HL-60 (cell line): ENCODE measurements at regions not wholly inside any gene's neighbourhood (a gene's known extent, or its start where the extent isn't known, plus 50 kb on each side); places are given as distances from the start of the nearest gene placed in this dataset.

Source experiments
- DNase-seq, 2 experiments: peaks; one replicate each; pipeline ENCODE4 v3.0.0-alpha.2; 2010 to 2020; ENCODE audit warnings: low read depth in 1 of 2, low spot score in 1 of 2
- H3K27ac ChIP-seq: fragments of 250-450 bp; sonication (Bioruptor Pico); replicated peaks from 2 replicates; pipeline ENCODE4 v1.5.1; 2020; ENCODE audit warnings: mild to moderate bottlenecking, moderate library complexity
- H3K27me3 ChIP-seq: fragments of 250-450 bp; sonication (Bioruptor Pico); 2 replicates; pipeline ENCODE4 v1.5.1; 2021; ENCODE audit warnings: mild to moderate bottlenecking, moderate library complexity; ENCODE audit not compliant: insufficient read depth, poor library complexity, severe bottlenecking
- H3K4me3 ChIP-seq: replicated peaks from 2 replicates; pipeline ENCODE4 v1.5.1; 2011; ENCODE audit warnings: mild to moderate bottlenecking, control low read depth, low read length; ENCODE audit not compliant: insufficient read depth
- GABPA ChIP-seq: IDR thresholded peaks from 2 replicates; pipeline ENCODE4 v1.6.1; 2012; ENCODE audit warnings: low read depth
- POLR2AphosphoS5 ChIP-seq: IDR thresholded peaks from 2 replicates; pipeline ENCODE4 v1.6.1; 2012; ENCODE audit warnings: low read depth
- SPI1 ChIP-seq: IDR thresholded peaks from 2 replicates; pipeline ENCODE4 v1.6.1; 2012; ENCODE audit warnings: low read depth, mild to moderate bottlenecking, borderline replicate concordance
- TF ChIP-seq, protein P1 (sequence below): IDR thresholded peaks from one replicate; pipeline ENCODE4 v1.5.1; 2011; ENCODE audit warnings: low read length, control low read depth, inconsistent platforms; ENCODE audit not compliant: insufficient read depth
- TF ChIP-seq, protein P2 (sequence below): IDR thresholded peaks from 2 replicates; pipeline ENCODE4 v1.6.1; 2012; ENCODE audit warnings: low read depth; ENCODE audit not compliant: insufficient replicate concordance

DNA sequence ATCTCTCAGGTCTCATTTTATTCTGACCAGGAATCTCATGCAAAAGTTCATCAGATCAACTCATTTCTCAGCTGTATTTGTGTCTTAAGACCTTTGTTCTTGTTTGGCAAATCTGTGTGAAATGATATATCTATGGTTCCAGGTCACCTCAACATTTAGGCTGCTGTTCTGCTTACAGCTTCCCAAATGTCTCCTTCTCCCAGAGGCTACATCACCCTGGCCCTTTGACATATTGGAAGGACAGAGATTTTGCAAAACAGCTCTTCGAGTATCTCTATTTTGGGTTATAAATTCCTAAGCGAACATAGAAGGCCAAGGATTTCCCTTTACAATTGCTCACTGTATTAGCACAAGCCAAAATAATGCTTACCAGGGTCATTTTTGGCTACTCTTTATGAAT, 57.5 kb upstream of the GIMD1 start:
- DNase-seq = no peak
- no peak overlapping the region for H3K4me3 ChIP-seq
- no peak overlapping the region for H3K27ac ChIP-seq
- TF ChIP-seq POLR2AphosphoS5 (no peak), GABPA (no peak), SPI1 (no peak)
- TF ChIP-seq, protein P1, sequence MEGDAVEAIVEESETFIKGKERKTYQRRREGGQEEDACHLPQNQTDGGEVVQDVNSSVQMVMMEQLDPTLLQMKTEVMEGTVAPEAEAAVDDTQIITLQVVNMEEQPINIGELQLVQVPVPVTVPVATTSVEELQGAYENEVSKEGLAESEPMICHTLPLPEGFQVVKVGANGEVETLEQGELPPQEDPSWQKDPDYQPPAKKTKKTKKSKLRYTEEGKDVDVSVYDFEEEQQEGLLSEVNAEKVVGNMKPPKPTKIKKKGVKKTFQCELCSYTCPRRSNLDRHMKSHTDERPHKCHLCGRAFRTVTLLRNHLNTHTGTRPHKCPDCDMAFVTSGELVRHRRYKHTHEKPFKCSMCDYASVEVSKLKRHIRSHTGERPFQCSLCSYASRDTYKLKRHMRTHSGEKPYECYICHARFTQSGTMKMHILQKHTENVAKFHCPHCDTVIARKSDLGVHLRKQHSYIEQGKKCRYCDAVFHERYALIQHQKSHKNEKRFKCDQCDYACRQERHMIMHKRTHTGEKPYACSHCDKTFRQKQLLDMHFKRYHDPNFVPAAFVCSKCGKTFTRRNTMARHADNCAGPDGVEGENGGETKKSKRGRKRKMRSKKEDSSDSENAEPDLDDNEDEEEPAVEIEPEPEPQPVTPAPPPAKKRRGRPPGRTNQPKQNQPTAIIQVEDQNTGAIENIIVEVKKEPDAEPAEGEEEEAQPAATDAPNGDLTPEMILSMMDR = no peak
- TF ChIP-seq, protein P2, sequence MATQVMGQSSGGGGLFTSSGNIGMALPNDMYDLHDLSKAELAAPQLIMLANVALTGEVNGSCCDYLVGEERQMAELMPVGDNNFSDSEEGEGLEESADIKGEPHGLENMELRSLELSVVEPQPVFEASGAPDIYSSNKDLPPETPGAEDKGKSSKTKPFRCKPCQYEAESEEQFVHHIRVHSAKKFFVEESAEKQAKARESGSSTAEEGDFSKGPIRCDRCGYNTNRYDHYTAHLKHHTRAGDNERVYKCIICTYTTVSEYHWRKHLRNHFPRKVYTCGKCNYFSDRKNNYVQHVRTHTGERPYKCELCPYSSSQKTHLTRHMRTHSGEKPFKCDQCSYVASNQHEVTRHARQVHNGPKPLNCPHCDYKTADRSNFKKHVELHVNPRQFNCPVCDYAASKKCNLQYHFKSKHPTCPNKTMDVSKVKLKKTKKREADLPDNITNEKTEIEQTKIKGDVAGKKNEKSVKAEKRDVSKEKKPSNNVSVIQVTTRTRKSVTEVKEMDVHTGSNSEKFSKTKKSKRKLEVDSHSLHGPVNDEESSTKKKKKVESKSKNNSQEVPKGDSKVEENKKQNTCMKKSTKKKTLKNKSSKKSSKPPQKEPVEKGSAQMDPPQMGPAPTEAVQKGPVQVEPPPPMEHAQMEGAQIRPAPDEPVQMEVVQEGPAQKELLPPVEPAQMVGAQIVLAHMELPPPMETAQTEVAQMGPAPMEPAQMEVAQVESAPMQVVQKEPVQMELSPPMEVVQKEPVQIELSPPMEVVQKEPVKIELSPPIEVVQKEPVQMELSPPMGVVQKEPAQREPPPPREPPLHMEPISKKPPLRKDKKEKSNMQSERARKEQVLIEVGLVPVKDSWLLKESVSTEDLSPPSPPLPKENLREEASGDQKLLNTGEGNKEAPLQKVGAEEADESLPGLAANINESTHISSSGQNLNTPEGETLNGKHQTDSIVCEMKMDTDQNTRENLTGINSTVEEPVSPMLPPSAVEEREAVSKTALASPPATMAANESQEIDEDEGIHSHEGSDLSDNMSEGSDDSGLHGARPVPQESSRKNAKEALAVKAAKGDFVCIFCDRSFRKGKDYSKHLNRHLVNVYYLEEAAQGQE = no peak
- H3K27me3 ChIP-seq = no peaks in the 10 kb centered on the region

DNA sequence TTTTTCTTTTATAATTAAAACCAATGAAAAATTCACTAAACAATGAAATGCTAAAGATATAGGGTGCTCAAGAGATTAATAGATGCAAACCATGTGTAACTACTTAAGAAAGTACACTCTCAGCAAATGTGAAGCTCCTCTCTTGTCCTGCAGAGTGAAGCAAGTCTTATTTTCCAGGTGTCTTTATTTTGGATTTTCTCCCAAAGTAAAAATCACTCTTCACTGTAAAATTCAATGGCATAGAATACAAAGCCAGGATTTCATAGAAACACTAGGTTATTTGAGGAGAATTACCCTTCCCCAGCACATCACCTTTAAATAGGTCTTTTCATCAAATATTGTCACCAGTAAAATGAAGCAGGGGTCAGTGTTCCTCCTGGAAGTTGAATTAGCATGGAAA, 57.0 kb upstream of the GIMD1 start:
- no peak for TF ChIP-seq POLR2AphosphoS5
- TF ChIP-seq, protein P2 = no peak
- TF ChIP-seq GABPA = no peak
- no peak for TF ChIP-seq SPI1
- DNase-seq = no peak
- Histone ChIP-seq H3K27me3 (no peaks in the 10 kb centered on the region), H3K4me3 (no peak overlapping the region), H3K27ac (no peak overlapping the region)

DNA sequence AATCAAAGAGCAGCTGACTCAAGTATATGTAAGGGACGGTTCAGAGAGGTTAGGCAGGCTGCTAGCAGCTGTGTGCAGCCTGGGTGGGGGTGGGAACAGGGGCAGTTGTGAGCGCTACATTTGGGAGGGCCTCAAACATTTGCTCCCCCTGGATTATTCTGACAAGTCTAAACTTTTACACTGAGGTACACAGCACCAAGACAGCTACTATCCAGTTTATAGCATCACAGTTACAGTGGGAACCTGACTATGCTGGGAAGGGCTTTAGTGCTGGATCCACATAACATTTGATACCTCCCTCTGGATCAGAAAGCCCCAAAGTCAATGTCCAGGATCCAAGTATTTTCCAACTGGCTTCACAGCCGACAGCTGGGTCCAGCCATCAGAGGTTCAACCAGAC, 55.8 kb upstream of the GIMD1 start:
- TF ChIP-seq, protein P2 = no peak
- TF ChIP-seq, protein P1 = no peak
- TF ChIP-seq GABPA (no peak), SPI1 (no peak), POLR2AphosphoS5 (no peak)
- DNase-seq = no peak
- Histone ChIP-seq H3K27ac (no peak overlapping the region), H3K27me3 (no peaks in the 10 kb centered on the region), H3K4me3 (no peak overlapping the region)

DNA sequence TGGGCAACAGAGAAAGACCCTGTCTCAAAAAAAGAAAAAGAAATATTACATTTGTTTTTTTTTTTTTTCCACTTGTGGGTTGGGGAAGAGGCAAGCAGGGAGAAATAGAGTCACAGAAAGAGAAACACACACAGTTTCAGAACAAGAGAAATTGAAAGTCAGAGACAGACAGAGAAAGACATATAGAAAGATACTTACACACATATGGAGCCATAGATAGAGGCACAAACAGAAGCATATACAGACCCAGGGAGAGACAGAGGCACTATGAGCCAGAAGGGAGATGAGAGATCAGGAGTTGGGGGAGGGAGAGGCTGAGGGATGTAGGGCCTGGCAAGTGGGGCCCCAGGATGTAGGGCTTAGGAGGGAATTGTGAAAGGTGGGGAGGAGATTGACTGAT, 55.2 kb upstream of the GIMD1 start:
- DNase-seq = no peak
- Histone ChIP-seq H3K4me3 (no peak overlapping the region), H3K27ac (no peak overlapping the region), H3K27me3 (no peaks in the 10 kb centered on the region)
- TF ChIP-seq GABPA = no peak
- no peak for TF ChIP-seq POLR2AphosphoS5
- TF ChIP-seq SPI1 = no peak
- TF ChIP-seq, protein P2 = no peak
- TF ChIP-seq, protein P1 = no peak
